SK-N-MC (cell line): ENCODE measurements at regions not wholly inside any gene's neighbourhood (a gene's known extent, or its start where the extent isn't known, plus 50 kb on each side); places are given as distances from the start of the nearest gene placed in this dataset.

Source experiments
- EZH2 ChIP-seq: fragments of 200-600 bp; sonication (generic); IDR thresholded peaks from one replicate; pipeline ENCODE4 v1.6.1; 2017; ENCODE audit warnings: antibody characterized with exemption
- FOXP2 ChIP-seq: optimal IDR thresholded peaks from 2 replicates; pipeline ENCODE3; 2011; ENCODE audit warnings: mild to moderate bottlenecking, moderate library complexity; ENCODE audit not compliant: insufficient read depth; ENCODE audit errors: extremely low read length, control extremely low read depth
- POLR2AphosphoS5 ChIP-seq: IDR thresholded peaks from 2 replicates; pipeline ENCODE4 v1.6.1; 2012; ENCODE audit warnings: mild to moderate bottlenecking, low read depth, low read length, borderline replicate concordance

- no peak for TF ChIP-seq EZH2
- no peak for TF ChIP-seq POLR2AphosphoS5
- TF ChIP-seq FOXP2 = no peak
These were observed 155.7 kb upstream of the ADAMTS16 start for GRCh38 chr5:4984461-4984860.
